ENCODE measurements at regions not wholly inside any gene's neighbourhood (a gene's known extent, or its start where the extent isn't known, plus 50 kb on each side); places are given as distances from the start of the nearest gene placed in this dataset.
"Not testable (repeated sequence)": the region's sequence is repeated elsewhere in the genome, so short reads cannot be mapped to it uniquely, and the experiment has no call there.

DNA sequence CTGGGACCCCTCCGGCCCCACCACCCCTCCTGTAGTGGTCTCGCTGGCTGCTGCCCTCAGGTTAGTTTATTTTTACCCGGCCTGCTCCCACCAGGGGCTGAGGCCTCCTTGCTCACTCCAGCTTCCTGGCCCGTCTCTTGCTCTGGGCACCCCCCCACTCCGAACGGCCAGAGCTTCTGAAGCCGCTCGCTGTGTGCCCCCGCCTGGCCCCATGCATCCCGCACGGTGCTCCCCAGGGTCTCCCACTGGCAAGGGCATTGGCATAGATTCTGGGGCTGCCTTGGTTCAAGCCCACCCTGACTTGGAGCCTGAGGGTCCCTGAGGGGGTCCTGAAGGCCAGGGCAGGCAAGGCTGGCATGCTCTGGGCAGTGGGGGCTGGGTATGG, 186.4 kb downstream of the SEC14L1 start:
- DNase-seq (ENCODE audit: low read depth, low spot score): no peak
- in situ Hi-C loops (cut with HindIII; ENCODE audit: low pct_unique_long_range_greater_than_20kb, low sequenced_read_pairs): no loop called here

DNA sequence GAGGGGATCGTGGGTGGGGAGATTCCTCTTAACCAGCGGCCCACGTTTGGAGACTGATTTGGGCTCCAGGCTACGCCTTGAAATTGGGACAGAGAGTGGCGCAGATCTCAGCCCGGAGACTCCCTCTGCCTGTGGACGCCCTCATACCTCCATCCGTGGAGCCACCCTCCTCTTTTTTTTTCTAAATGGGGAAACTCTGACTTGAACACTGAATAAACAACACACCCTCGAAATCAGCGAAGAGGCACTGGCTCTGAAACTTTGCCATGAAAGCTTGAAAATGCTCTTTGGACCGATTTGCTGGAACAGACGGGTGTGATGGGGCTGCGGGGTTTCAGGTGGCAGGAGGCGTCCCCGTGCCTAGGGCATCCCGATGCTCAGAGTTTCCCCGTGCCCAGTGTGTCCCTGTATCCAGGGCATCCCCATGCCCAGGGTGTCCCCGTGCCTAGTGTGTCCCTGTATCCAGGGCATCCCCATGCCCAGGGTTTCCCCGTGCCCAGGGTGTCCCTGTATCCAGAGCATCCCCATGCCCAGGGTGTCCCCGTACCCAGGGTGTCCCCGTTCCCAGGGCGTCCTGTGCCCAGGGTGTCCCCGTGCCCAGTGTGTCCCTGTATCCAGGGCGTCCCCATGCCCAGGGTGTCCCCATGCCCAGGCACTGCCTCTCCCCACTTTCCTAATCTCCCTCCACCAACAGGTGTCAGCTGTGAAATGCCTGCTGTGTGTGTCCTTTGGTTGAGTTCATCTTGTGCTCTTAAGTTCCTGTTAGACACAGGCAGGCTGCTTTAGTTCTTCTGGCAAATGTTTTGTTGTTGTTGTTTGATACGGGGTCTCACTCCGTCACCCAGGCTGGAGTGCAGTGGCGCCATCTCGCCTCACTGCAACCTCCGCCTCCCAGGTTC, 187.0 kb downstream of the SEC14L1 start:
- no peak for DNase-seq (ENCODE audit: low read depth, low spot score)
- in situ Hi-C loops (cut with HindIII; ENCODE audit: low pct_unique_long_range_greater_than_20kb, low sequenced_read_pairs): no loop called here

DNA sequence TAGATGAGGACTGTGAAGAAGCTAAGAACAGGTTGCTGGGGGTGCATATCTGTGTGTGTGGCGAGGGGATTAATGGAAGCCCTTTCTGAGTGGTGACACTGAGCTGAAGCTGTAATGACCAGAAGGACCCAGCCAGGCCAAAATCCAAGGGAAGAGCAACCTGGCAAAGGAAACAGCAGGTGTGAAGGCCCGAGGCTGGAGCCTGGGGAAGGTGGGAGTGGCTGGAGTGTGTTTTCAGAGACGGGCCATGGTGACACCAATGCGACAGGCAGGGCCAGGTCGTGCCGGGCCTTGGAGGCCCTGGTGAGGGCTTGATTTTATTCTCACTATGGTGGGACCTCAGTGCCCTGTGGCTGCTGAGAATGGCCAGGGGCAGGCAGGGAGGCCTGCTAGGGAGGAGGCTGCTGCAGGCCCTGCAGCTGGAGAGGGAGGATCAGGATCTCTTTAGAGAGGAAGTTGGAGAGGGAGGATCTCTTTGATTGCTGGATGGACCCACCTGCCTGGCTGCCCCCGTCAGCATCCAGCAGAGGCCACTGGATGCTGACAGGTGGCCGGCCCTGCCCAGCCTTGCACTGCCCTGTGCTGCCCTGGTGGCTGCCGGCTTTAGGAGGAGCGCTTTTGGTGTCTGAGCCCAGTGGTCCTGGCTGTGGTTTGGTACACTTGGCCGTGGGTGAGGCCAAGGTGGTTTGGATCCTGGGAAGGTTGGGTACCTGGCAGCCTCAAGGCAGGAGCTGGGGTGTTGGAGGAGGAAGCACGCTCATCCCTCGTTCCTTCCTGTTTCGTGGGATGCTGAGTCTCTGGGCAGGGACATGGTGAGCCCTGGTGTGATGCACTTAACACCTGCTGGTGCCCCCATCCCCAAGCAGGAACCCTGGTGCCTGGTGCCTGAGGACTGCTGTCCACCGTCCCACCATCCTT, 188.3 kb downstream of the SEC14L1 start:
- DNase-seq (ENCODE audit: low read depth, low spot score): no peak
- in situ Hi-C loops (cut with HindIII; ENCODE audit: low pct_unique_long_range_greater_than_20kb, low sequenced_read_pairs): no loop called here

DNA sequence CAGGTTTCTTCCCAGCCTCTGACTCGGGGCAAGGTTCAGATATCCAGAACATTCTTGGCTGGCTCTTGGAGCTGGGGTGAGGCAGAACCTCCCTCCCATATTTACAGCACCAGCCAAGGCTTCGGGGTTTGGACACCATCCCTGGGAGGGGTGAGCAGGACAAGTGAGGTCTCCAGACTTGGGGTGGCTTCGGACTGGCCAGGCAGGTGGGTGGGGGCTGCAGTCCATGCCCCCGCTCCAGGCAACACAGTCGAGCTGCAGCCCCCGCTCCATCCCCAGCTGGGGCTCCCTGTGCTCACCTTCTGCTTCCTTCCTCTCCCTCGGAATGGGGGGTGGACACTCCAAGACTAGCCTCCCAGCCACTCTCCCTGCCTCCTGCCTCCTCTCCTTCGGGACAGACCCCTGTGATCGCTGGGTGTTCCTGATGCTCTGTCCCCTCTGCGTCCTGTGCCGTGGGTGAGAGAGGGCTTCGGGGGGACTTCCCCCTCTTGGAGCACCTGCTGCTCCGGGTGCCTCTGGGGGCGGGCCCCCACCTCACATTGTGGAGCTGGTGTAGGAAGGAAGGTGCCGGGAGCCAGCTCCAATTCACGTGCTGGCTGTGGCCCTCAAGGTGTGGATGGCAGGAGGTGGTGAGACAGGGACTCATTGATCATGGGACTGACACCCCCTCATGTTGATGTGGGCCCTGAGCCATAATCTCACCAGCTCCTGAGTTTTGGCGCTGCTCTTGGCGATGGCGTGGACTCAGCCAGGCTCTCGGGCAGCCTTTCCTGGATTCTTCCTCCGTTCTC, 189.2 kb downstream of the SEC14L1 start:
- in situ Hi-C loops (cut with HindIII; ENCODE audit: low pct_unique_long_range_greater_than_20kb, low sequenced_read_pairs): no loop called here
- DNase-seq (ENCODE audit: low read depth, low spot score): no peak

DNA sequence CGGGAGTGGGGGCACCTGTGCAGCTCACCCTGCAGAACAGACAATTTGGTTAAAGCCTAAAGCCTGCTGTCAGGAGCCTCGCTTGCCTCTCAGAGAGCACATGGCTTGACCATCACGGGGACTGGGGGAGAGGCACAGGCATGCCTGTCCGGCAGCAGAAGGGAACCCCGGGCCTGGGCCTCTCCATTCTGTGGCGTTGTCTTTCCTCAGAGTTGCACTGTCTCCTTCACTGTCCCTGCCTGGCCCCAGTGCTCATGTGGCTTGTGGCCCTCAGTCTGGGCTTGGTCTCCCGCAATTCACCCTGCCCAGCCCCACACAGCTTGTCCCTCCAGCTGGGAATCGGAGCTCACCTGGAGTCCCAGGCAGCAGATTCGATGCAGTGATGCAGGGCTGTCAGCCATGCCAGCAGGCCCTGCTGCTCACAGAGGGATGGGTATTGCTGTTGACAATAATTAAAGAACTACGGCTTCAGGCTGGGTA, 189.9 kb downstream of the SEC14L1 start:
- in situ Hi-C loops (cut with HindIII; ENCODE audit: low pct_unique_long_range_greater_than_20kb, low sequenced_read_pairs): no loop called here
- no peak for DNase-seq (ENCODE audit: low read depth, low spot score)

DNA sequence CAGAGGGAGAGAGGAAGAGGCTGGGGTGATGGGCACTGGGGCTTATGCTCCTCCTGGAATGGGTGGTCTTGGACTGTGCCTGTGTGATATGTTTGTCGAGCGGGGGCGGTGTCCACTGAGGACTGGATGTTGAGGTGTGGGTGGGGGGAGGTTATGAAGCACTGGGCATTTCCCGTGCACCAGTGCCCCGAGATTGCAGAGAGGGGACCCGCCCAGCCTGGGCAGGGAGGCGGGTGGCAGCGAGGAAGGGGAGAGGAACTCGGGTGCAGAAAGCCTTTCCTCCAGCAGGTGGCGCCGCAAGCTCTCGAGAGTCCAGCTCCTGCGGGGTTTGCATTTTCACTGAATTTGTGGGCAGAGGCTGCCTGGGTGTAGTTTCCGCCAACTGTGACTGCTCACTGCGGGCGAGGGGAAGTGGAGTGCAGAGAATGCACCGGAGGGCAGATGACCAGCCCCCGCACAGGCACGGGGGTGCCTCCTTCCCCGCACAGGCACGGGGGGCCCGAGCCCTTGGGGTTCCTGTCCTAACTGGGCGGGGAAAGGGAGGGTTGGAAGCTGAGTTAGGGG, 190.6 kb downstream of the SEC14L1 start:
- peak; percentile 95 for DNase-seq (ENCODE audit: low read depth, low spot score)
- in situ Hi-C loops (cut with HindIII; ENCODE audit: low pct_unique_long_range_greater_than_20kb, low sequenced_read_pairs): no loop called here

DNA sequence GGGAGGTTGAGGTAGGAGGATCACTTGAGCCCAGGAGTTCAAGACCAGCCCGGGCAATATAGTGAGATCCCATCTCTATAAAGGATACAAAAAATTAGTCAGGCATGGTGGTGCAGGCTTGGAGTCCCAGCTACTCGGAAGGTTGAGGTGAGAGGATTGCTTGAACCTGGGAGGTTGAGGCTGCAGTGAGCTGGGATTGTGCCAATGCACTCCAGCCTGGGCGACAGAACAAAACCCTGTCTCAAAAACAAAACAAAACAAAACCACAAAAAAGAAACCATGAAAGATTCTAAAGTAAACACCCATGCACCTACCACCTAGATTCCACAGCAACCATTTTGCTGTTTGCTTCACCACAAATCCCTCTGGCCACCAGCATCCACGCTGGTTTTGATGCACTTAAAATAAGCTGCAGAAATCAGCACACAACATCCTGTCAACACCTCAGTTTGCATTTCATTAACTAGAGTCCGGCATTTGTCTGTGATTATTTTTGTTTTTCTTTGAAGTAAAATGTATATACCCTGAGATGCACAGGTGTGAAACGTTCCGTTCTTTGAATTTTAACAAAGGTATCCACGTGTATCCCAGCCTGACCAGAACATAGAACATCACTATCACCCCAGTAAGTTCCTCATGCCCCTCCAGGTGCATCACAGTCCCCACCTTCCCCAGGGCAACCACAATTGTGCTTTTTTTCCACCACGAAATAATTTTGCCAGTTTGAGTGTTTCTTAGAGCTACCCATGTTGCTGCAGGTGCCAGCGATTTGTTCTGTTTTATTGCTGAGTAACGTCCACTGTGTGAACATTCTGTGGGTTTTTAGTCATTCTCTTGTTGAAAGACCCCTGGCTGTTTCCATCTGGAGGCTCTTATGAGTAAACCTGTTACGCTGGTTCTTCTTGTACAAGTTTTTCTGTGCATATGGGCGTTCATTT, 191.5 kb downstream of the SEC14L1 start:
- in situ Hi-C loops (cut with HindIII; ENCODE audit: low pct_unique_long_range_greater_than_20kb, low sequenced_read_pairs): no loop called here
- DNase-seq (ENCODE audit: low read depth, low spot score): no peak

DNA sequence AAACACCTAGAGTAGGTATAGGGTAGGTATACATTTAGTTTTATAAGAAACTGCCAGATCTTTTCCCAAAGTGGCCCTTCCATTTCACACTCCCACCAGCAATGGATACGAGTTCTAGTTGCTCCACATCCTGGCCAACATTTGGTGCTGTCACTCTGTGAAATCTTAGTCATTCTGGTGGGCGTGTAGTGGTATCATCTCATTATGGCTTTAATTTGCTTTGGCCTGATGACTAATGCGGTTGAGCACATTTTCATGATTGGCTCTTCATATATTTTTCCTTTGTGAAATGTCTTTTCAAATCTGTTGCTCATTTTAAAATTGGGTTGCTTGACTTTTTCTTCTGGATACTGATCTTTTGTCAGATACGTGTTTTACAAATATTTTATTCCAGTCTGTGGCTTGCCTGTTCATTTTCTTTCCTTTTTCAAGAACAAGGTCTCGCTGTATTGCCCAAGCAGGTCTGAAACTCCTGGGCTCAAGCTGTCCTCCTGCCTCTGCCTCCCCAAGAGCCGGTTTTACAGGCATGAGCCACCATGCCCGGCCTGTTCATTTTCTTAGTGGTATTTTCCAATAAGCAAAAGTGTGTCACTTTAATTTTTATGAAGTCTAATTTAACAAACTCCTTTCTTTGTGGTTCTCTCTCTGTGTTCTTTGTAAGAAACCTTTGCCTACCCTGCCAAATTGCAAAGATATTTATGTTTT, 192.4 kb downstream of the SEC14L1 start:
- DNase-seq (ENCODE audit: low read depth, low spot score): no peak
- in situ Hi-C loops (cut with HindIII; ENCODE audit: low pct_unique_long_range_greater_than_20kb, low sequenced_read_pairs): no loop called here

DNA sequence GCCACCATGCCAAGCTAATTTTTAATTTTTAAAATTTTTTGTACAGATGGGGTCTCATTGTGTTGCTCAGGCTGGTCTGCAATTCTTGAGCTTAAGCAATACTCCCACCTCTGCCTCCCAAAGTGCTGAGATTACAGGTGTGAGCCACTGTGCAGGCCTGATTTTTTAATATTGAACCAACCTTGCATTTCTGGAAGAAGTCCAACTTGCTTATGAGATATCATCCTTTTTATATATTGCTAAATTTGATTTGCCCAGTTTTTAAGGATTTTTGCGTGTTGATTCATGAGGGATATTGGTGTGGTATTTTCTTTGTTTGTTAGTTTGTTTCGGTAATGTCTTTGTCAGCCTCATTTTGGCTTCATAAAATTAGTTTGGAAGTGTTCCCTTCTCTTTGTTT, 196.4 kb downstream of the SEC14L1 start:
- in situ Hi-C loops (cut with HindIII; ENCODE audit: low pct_unique_long_range_greater_than_20kb, low sequenced_read_pairs): no loop called here
- DNase-seq (ENCODE audit: low read depth, low spot score): no peak

DNA sequence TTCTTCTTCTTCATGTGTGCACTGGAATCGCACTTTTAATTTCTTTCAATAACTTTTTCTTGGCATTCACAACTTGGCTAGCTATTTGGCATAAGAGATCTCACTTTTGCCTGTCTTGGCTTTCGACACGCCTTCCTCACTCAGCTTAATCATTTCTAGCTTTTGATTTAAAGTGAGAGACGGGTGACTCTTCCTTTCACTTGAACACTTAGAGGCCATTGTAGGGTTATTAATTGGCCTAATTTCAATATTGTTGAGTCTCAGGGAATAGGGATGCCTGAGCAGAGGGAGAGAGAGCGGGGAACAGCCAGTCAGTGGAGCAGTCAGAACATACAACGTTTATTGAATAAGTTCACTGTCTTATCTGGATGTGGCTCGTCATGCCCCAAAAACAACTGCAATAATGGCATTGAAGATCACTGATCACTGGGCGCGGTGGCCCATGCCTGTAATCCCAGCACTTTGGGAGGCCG, 200.3 kb downstream of the SEC14L1 start:
- DNase-seq (ENCODE audit: low read depth, low spot score): no peak
- in situ Hi-C loops (cut with HindIII; ENCODE audit: low pct_unique_long_range_greater_than_20kb, low sequenced_read_pairs): loop anchor here (10.0 kb wide), 1 partner anchor 114 kb away; no protein-coding TSS in a partner anchor

DNA sequence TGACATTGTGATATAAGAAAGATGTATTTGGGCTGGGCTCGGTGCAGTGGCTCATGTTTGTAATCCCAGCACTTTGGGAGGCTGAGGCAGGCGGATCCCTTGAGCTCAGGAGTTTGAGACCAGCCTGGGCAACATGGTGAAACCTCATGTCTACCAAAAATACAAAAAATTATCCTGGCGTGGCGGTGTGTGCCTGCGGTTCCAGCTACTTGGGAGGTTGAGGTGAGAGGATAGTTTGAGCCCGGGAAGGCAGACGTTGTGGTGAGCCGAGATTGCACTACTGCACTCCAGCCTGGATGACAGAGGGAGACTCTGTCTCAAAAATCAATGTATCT, 201.9 kb downstream of the SEC14L1 start:
- in situ Hi-C loops (cut with HindIII; ENCODE audit: low pct_unique_long_range_greater_than_20kb, low sequenced_read_pairs): loop anchor here (10.0 kb wide), 1 partner anchor 112 kb away; no protein-coding TSS in a partner anchor
- not testable (repeated sequence) for DNase-seq (ENCODE audit: low read depth, low spot score)

DNA sequence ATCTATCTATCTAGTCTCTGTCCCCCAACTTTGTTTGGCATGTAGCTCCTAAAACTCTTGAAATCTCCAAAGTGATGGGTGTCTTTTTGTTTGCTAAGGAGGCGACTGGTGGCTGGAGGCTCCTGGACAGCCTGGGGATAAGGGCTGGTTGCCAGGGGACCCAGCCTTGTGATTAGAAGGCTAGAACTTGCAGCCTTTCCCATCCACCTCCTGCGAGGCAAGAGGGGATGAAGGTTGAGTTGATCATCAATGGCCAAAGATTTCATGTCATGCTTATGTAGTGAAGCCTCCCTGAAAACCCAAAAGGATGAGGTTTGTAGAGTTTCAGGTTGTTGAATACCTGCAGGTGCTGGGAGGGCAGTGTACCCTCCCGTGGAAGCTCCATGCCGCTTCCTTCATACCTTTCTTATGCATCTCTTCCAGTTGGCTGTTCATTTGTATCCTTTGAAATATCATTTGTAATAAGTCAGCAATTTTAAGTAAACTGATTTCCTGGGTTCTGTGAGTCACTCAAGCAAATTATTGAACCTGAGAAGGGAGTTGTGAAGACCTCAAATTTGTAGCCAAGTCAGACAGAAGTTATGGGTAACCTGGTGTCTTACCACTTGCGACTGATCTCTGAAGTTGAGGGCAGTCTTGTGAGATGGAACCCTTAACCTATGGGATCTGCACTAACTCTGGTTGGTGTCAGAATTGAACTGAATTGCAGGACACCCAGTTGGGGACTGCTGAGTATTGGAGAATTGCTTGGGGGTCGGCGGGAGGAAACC, 202.4 kb downstream of the SEC14L1 start:
- no peak for DNase-seq (ENCODE audit: low read depth, low spot score)
- in situ Hi-C loops (cut with HindIII; ENCODE audit: low pct_unique_long_range_greater_than_20kb, low sequenced_read_pairs): loop anchor here (10.0 kb wide), 1 partner anchor 112 kb away; no protein-coding TSS in a partner anchor

DNA sequence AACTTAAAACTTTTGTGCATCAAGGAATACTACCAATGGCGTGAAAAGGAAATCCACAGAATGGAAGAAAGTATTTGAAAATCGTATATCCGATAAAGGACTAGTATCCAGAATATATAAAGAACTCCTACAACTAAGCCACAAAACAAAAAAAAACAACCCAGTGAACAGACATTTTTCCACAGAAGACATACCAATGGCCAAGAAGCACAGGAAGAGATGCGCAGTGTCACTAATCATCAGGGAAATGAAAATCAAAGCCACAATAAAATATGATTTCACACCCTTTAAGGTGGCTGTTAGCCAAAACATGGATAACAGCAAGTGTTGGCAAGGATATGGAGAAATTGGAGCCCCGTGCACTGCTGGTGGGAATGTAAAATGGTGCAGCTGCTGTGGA, 203.3 kb downstream of the SEC14L1 start:
- in situ Hi-C loops (cut with HindIII; ENCODE audit: low pct_unique_long_range_greater_than_20kb, low sequenced_read_pairs): loop anchor here (10.0 kb wide), 1 partner anchor 111 kb away; no protein-coding TSS in a partner anchor
- no peak for DNase-seq (ENCODE audit: low read depth, low spot score)

DNA sequence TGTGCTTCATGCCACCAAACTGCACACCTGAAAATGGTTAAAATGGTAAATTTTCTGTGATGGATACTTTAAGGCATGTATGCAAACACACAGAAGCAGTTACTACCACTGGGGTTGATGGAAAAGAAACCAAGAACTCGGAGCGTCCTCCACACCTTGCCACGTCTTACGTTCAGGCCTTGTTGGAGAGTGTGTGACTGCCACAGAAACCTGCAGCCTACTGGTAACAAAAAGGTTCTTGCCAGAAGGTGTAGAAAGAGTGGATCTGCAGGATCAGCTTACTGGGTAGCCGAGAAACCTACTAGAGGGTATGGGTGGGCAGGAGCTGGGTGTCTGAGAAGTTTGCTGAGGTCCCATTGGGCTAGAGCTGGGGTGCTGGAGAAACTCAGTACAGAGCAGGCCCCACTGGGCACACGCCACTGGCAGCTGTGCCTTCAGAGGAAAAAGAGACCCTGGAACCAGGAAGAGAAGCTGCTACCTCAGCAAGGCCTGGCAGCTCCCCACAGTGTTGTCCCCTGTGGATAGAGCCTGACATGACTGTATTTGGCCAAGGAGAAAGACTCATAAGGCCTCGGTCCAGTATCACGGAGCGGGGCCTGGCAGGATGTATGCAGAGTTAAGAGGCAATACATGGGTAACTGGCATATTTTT, 204.6 kb downstream of the SEC14L1 start:
- DNase-seq (ENCODE audit: low read depth, low spot score): no peak
- in situ Hi-C loops (cut with HindIII; ENCODE audit: low pct_unique_long_range_greater_than_20kb, low sequenced_read_pairs): loop anchor here (10.0 kb wide), 1 partner anchor 109 kb away; no protein-coding TSS in a partner anchor
